ENCODE measurements at regions not wholly inside any gene's neighbourhood (a gene's known extent, or its start where the extent isn't known, plus 50 kb on each side); places are given as distances from the start of the nearest gene placed in this dataset.

- TF ChIP-seq CTCF (IDR thresholded peaks at IDR 0.05; ENCODE audit: insufficient read depth, low read depth, low read length), result no peak
- TF ChIP-seq EZH2 (IDR thresholded peaks at IDR 0.05; ENCODE audit: insufficient read depth, low read length), result no peak
- Histone ChIP-seq H3K9ac (ENCODE audit: low read length) (no peak overlapping the region), H3K27ac (ENCODE audit: low read depth, low read length) (no peak overlapping the region), H3K9me3 (ENCODE audit: insufficient read depth, low read depth, low read length) (no peaks in the 10 kb centered on the region), H3K79me2 (ENCODE audit: insufficient read depth, low read length) (no peaks in the 10 kb centered on the region), H3K4me2 (ENCODE audit: low read length) (no peak overlapping the region), H2AFZ (ENCODE audit: low read depth, low read length) (no peak overlapping the region), H3K27me3 (ENCODE audit: insufficient read depth, low read length) (no peaks in the 10 kb centered on the region), H3K4me3 (ENCODE audit: insufficient read depth, low read depth, low read length) (no peak overlapping the region), H3K4me1 (ENCODE audit: insufficient read depth, low read length) (no peaks in the 10 kb centered on the region), H3K36me3 (ENCODE audit: insufficient read depth, low read length) (no peaks in the 10 kb centered on the region), H4K20me1 (ENCODE audit: insufficient read depth, low read length) (no peaks in the 10 kb centered on the region)
- Mint-ChIP-seq H3K4me3 (ENCODE audit: unreplicated experiment) (no peak overlapping the region), H3K27me3 (ENCODE audit: low read depth, unreplicated experiment) (no peaks in the 10 kb centered on the region), H3K27ac (ENCODE audit: unreplicated experiment) (no peak overlapping the region), H3K4me1 (ENCODE audit: low read depth, unreplicated experiment) (no peaks in the 10 kb centered on the region), H3K36me3 (ENCODE audit: low read depth, unreplicated experiment) (no peaks in the 10 kb centered on the region), H3K9me3 (ENCODE audit: unreplicated experiment) (peaks cover 1% of the 10 kb centered on the region)
- DNase-seq (ENCODE audit: low read depth) (no peak), FAIRE-seq (no peak)
These were observed 199.7 kb upstream of the TMPRSS15 start for GRCh38 chr21:18603261-18603660.

GRCh38 chr21:18603980-18604379 lies 200.4 kb upstream of the TMPRSS15 start:
- TF ChIP-seq EZH2 (IDR thresholded peaks at IDR 0.05; ENCODE audit: insufficient read depth, low read length), result no peak
- no peaks in the 10 kb centered on the region for H3K9me3 Mint-ChIP-seq (ENCODE audit: unreplicated experiment)
- H3K79me2 ChIP-seq (ENCODE audit: insufficient read depth, low read length), result no peaks in the 10 kb centered on the region
- no peak overlapping the region for H2AFZ ChIP-seq (ENCODE audit: low read depth, low read length)
- no peak overlapping the region for H3K9ac ChIP-seq (ENCODE audit: low read length)
- no peak overlapping the region for H3K27ac Mint-ChIP-seq (ENCODE audit: unreplicated experiment)
- FAIRE-seq, result no peak
- no peaks in the 10 kb centered on the region for H4K20me1 ChIP-seq (ENCODE audit: insufficient read depth, low read length)
- no peak overlapping the region for H3K4me3 ChIP-seq (ENCODE audit: insufficient read depth, low read depth, low read length)
- H3K36me3 Mint-ChIP-seq (ENCODE audit: low read depth, unreplicated experiment), result no peaks in the 10 kb centered on the region
- H3K4me1 ChIP-seq (ENCODE audit: insufficient read depth, low read length), result no peaks in the 10 kb centered on the region
- no peak overlapping the region for H3K4me2 ChIP-seq (ENCODE audit: low read length)
- no peak for DNase-seq (ENCODE audit: low read depth)
- no peaks in the 10 kb centered on the region for H3K27me3 Mint-ChIP-seq (ENCODE audit: low read depth, unreplicated experiment)
- no peak overlapping the region for H3K27ac ChIP-seq (ENCODE audit: low read depth, low read length)
- H3K4me3 Mint-ChIP-seq (ENCODE audit: unreplicated experiment), result no peak overlapping the region
- H3K4me1 Mint-ChIP-seq (ENCODE audit: low read depth, unreplicated experiment), result no peaks in the 10 kb centered on the region
- no peaks in the 10 kb centered on the region for H3K27me3 ChIP-seq (ENCODE audit: insufficient read depth, low read length)
- no peaks in the 10 kb centered on the region for H3K36me3 ChIP-seq (ENCODE audit: insufficient read depth, low read length)
- no peaks in the 10 kb centered on the region for H3K9me3 ChIP-seq (ENCODE audit: insufficient read depth, low read depth, low read length)

GRCh38 chr21:18608226-18608625 lies 204.6 kb upstream of the TMPRSS15 start:
- no peak for TF ChIP-seq CTCF (IDR thresholded peaks at IDR 0.05; ENCODE audit: insufficient read depth, low read depth, low read length)
- Mint-ChIP-seq H3K4me3 (ENCODE audit: unreplicated experiment) (no peak overlapping the region), H3K4me1 (ENCODE audit: low read depth, unreplicated experiment) (no peaks in the 10 kb centered on the region), H3K9me3 (ENCODE audit: unreplicated experiment) (no peaks in the 10 kb centered on the region), H3K36me3 (ENCODE audit: low read depth, unreplicated experiment) (no peaks in the 10 kb centered on the region), H3K27ac (ENCODE audit: unreplicated experiment) (no peak overlapping the region), H3K27me3 (ENCODE audit: low read depth, unreplicated experiment) (no peaks in the 10 kb centered on the region)
- H2AFZ ChIP-seq (ENCODE audit: low read depth, low read length), result no peak overlapping the region
- H3K27ac ChIP-seq (ENCODE audit: low read depth, low read length), result no peak overlapping the region
- no peak overlapping the region for H3K9ac ChIP-seq (ENCODE audit: low read length)
- no peak for FAIRE-seq
- no peaks in the 10 kb centered on the region for H4K20me1 ChIP-seq (ENCODE audit: insufficient read depth, low read length)
- H3K4me2 ChIP-seq (ENCODE audit: low read length), result no peak overlapping the region
- H3K79me2 ChIP-seq (ENCODE audit: insufficient read depth, low read length), result no peaks in the 10 kb centered on the region
- no peaks in the 10 kb centered on the region for H3K36me3 ChIP-seq (ENCODE audit: insufficient read depth, low read length)
- no peak overlapping the region for H3K4me3 ChIP-seq (ENCODE audit: insufficient read depth, low read depth, low read length)
- H3K9me3 ChIP-seq (ENCODE audit: insufficient read depth, low read depth, low read length), result no peaks in the 10 kb centered on the region
- no peaks in the 10 kb centered on the region for H3K27me3 ChIP-seq (ENCODE audit: insufficient read depth, low read length)
- DNase-seq (ENCODE audit: low read depth), result no peak
- H3K4me1 ChIP-seq (ENCODE audit: insufficient read depth, low read length), result no peaks in the 10 kb centered on the region

Measured in astrocyte (in vitro differentiated cells and primary cell).